ENCODE measurements at regions not wholly inside any gene's neighbourhood (a gene's known extent, or its start where the extent isn't known, plus 50 kb on each side); places are given as distances from the start of the nearest gene placed in this dataset.
"Not testable (repeated sequence)": the region's sequence is repeated elsewhere in the genome, so short reads cannot be mapped to it uniquely, and the experiment has no call there.

DNA sequence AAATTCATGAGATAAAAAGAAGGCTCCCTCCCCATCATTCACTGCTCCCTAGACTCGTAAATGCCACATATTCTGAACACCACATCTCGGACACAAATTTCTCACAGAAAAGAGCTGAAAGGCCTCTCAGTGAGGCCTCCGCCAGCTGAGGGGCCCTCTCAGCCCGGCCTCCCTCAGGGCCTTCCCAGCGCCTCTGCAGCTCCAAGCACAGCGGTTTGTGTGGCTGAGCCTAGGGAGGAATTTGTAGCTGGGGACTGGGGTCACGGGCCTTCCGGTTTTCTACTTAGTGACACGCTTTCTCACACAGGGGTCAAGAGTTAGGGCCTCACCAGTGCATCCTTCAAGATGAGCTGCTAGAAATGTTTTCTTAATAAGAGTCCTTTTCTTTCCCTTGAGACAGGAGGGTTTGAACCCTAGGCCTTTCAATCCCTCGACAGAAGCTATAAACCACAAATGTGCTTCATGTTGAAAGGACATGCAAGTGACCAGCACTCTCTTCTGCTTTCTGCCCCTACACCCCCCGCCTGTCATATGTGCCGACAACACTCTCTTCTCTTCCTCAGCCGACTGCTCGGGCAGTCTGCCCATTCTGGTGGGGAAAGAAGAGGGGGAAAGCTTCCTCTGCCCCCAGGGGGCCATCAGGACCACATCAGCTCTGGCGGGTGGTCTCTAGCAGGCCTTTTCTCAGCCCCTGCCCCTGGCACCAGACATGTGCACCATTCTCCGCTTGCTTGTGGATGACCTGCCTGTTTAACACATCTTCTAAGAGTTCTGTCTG lies 104.9 kb downstream of the CHIC2 start:
- no peak for FAIRE-seq

DNA sequence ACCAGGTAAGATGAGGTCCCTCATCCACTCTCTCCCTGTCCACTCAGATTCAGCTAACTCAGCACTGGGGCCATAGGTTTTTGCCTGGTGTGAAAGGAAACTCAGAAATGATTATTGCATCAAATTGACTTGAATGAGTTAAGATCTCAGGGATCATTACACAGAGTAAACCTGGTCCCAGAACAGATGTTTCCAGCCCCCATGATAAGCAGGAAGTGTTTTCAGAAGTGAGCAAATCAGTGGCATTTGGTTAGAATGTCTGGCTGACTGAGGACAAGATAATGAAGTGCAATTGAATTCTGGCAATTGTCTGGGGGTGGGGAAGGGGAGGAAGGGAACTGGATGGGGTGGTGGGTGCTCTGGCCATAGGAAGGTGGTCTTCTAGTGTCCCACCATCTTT lies 108.0 kb downstream of the CHIC2 start:
- FAIRE-seq = no peak

DNA sequence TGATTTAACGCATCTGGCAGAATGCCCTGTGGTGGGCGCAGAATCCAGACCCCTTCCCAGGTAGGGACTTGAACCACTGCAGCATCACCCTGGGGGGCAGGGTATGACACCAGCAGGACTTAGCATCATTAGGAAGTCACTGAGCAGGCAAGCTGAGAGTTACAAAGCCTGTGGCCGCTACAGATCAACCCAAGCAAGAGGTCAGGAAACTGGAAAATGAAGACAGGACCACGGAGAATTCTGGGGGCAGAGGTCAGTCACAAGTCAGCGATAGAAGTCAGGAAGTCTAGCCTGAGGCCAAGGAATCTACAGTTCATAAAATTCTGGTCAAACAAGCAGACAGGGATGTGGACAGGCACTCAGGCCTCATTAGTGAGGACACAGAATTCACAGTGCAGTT lies 108.4 kb downstream of the CHIC2 start:
- FAIRE-seq = no peak

DNA sequence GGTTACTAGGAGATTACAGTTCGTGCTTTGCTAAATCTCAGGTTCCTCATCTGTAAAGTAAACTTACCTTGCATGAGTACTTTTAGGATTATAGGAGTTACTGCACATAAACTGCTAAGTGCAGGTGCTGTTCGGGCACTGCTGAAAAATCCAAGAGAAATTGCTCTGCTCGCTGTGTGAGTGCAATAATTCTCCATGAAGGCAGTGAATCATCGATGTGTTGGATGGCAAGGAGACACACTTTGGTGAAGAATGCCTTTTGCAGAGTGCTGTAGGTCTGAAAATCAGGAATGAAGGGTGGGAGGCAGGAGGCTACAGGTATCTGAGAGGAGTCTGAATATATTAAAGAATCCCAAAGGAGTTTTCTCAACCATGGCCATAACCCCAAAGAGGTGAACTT lies 113.0 kb downstream of the CHIC2 start:
- FAIRE-seq = no peak

DNA sequence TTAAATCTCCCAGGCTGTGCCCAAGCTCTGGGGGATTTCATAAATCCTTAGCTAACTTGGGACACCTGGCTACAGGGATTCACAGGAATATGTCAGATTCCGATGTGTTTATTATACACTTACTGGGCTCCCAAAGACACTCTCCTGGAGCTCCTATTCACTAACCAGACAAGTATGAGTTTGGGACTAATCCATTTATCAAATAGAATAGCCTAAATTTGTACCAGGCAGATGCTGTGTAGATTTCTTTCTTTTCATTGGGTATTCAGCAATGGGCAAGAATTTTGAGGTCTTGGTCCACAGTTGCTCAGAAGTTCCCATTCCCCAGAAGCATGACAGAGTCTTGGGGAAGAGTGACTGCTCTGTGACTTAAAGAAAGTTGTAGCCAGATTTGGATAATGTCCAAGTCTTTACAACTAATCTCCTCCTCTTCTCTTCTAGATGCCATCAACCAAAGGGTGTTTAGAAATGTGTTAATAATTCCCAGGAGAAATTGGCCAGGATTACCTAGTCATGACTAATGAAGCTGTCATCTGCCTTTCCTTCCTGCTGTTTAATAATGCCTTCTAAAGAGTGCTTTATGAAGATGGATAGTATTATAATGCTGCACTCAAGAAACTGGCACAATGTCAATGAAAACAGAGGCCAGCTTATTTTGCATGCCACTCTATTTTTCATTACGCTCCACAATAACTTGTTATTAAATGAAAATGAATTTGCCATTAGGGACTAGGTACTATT lies 120.9 kb downstream of the CHIC2 start:
- no peak for FAIRE-seq

DNA sequence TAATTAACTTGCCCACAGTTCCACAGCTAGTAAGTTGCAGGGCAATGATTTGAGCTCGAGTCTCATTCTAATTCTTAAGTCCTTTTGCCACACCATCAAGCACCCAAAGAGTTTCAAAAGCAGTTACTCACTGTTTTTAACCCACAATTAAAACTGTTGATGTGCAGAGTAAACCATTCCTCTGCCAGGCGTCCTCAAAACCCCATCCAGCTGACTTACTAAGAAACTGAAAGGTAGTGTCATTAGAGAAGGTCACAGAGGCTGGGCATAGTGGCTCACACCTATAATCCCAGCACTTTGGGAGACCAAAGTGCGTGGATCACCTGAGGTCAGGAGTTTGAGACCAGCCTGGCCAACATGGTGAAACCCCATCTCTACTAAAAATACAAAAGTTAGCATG lies 121.7 kb downstream of the CHIC2 start:
- no peak for FAIRE-seq

DNA sequence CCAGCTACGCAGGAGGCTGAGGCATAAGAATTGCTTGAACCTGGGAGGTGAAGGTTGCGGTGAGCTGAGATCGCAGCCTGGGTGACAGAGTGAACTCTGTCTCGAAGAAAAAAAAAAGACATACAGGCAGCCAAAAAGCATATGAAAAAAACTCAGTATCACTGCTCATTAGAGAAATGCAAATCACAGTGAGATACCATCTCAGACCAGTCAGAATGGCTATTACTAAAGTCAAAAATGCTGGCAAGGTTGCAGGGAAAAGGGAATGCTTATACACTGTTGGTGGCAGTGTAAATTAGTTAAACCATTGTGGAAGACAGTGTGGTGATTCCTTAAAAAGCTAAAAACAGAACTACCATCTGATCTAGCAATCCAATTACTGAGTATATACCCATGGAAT lies 123.1 kb downstream of the CHIC2 start:
- FAIRE-seq = no peak

DNA sequence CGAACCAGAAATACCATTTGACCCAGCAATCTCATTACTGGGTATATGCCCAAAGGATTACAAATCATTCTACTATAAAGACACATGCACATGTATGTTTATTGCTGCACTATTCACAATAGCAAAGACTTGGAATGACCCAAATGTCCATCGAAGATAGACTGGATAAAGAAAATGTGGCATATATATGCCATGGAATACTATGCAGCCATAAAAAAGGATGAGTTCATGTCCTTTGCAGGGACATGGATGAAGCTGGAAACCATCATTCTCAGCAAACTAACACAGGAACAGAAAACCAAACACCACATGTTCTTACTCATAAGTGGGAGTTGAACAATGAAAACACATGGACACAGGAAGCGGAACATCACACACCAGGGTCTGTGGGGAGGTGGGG lies 124.5 kb downstream of the CHIC2 start:
- not testable (repeated sequence) for FAIRE-seq

DNA sequence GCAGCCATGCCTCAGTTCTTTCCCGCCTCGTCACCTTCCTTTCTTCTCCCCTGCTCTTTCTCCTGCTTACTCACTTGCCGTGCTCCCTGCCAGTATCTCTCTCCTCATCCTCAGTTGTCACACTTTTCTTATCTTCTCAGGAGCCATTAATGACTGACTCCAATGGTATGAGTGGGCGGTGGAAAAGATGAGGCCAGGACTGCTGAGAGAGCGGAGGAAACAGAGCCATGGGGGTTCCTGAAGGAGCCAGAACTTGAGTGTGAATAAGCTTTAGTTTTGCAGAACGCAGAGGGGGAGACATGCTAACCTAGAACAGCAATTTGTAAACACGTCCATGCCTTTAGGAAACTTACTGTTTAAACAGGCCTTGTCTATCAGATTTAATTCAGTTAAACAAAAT lies 126.5 kb downstream of the CHIC2 start:
- FAIRE-seq = no peak

DNA sequence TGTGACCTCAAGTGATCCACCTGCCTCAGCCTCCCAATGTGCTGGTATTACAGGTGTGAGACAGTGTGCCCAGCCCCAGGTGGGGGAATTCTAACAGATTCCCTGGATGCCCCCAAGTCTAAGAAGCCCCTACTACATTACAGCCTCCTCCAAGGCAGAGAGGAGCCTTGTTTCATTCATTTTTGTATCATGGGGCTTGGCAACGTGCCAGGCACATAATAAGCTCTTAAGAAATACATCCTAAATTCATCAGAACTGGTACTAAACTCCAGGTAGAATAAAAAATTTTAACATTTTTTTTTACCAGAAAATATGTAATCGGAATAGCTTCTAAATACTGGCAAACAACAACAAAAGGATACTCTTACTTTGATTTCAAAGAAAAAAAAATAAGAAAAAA lies 127.1 kb downstream of the CHIC2 start:
- FAIRE-seq = no peak

DNA sequence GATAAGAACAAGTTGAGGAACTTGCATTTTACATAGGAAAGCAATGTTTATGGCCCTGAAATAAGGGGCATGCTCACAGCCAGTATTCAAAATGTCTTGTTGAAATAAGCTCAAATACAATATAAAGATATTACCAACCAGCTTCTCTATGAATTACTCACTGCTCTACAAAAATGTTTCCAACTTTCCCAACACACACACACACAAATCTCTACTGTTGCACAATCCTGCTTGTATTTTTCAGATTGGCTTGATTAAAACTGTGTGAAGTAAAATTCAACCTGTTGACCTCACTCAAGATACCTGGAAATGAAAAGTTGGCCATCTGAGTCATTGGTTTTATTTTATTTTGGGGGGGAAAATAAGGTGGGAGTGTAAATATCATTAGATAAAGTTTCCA lies 128.6 kb downstream of the CHIC2 start:
- FAIRE-seq = no peak

DNA sequence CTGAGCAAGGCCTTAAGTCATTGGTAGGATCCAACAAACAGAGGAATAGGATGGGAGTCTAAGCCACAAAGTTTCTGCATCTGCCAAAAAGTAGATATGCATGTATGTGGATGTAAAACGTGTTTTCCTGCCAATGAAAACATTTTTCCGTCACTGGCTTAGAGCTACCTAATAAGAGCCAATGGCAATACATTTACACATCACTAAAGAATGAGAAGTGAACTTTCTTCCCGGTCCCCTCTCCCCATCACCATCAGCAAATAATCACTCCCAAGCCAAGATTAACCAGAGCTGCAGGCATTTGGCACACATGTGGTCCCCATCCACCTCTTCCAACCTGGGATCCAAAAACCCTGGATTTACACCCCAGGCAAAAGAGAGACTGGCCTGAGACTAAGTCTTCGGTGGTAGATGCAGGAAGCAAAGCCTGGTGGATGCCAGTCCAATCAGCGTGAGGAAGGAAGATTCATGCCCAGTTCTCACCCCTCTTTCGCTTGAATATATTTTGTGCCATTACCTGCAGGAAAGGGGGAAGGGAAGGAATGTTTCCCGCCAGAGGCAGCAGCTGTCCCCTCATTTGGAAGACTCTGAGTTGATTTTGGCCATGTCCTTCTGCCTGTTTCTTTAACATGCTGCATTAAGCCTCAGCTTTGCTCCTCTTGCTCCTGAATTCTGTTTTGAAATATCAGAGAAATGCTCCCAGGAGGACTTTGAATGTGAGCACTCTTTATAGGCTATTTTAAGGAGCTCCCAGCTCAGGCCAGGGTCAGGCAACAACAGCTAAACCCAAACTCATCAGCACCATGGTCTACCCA lies 131.4 kb downstream of the CHIC2 start:
- FAIRE-seq = no peak

DNA sequence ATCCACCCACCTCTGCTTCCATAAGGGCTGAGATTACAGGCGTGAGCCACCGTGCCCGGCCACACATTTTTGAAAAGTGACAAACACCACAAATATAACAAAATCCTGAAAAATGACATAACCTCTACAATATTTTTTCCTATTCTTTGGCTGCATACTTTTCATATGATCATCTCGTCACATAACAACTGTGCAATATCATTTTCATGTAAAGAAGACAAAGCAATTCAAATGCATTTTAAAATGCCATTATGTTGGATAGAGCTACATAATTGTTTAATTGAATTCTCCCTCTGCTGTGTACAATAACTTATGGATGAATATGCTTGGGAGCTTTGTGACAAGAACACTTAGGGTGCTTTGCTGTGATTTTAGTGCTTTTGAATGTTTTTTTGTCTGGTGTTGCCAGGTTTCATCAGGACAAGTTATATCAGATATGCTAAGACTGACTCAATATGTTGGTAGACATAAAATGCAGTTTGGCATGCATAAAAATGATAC lies 132.9 kb downstream of the CHIC2 start:
- no peak for FAIRE-seq

DNA sequence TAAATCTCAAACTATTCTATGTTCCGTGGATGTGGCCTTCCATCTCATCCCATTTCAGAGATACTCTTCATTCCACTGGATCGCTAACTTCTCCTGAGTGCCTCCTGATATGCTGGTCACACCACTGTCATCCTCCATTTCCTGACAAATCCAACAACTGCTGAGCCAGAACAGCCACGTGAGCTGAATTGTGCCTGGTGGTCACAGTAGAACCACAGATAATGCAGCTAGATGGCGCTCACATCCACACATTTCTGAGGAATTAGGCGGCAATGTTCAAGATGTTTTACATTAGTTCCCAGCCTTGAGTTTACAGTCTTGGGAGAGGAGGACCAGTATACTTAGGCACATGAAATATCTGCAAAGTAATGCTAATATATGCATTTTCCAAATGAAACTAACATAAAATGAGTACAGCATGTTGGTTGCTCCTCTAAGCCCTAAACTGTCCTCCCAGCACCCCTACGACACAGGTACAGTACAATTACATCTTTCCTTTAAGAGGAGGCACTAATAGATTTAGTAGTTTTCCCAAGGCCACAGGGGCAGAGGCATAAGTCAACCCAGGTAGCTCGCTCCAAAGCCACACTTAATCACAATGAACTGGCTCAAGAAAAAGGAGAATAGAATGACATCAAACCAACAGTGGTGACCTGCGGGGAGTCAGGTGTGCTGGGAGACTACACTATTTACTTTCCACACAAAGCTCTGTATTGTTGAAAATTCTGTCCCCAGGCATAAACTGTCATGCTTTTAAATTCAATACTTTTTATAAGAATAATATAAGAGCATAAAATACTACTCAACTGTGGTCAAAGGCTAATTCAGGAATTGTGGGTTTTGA lies 134.2 kb downstream of the CHIC2 start:
- FAIRE-seq = peak; percentile 95

DNA sequence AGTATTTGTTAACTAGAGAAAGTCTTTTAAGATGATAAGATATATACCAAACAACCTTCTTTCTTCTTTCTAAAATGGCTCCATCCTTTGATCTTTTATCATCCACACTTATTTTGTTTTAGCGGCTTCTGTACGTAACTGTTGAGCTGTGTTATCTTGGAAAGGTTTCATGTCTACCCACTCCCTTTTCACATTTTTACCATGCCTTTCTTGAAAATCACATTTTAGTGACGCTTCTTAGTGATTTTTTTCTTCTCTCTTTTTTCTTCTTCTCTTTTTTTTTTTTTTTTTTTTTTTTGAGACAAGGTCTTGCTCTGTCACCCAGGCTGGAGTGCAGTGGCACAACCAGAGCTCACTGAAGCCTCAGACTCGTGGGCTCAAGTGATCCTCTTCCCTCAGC lies 135.1 kb downstream of the CHIC2 start:
- no peak for FAIRE-seq

DNA sequence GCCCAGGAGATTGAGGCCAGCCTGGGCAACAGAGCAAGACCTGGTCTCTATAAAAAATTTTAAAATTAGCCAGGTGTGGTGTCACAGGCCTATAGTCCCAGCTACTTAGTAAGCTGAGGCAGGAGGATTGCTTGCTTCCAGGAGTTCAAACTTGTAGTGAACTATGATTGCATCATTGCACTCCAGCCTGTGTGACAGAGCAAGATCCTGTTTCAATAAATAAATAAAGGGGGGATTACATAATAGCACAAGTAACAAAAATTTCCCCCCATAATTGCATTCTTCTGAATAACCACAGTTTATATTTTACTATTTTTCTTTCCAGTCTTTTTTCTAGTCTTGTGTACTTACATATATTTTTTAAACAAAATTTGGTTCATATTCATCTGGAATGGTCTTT lies 135.6 kb downstream of the CHIC2 start:
- no peak for FAIRE-seq

DNA sequence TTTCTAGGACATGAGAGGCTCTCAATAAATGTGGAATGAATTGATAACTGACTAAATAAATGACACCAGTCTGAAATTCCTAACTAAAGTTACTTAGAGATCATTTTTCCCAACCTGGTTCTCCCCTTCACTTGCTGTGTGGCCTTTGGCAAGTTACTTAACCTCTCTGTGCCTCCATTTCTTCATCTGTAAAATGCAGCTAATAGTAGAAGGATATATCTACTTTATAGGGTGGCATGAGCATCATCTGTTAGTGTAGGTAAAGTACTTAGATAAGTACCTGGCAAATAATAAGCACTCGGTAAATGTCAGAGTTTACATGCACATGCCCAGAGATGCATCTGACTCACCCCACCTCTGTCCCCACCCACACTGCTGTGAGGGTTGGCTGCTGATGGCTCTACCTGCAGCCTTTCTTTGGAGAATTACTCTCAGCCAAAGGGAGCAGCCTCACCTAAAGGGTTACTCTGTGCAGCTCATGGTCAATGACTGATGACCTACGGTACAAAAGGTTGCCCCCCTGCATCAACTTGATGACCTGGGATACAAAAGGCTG lies 139.3 kb downstream of the CHIC2 start:
- FAIRE-seq = no peak

DNA sequence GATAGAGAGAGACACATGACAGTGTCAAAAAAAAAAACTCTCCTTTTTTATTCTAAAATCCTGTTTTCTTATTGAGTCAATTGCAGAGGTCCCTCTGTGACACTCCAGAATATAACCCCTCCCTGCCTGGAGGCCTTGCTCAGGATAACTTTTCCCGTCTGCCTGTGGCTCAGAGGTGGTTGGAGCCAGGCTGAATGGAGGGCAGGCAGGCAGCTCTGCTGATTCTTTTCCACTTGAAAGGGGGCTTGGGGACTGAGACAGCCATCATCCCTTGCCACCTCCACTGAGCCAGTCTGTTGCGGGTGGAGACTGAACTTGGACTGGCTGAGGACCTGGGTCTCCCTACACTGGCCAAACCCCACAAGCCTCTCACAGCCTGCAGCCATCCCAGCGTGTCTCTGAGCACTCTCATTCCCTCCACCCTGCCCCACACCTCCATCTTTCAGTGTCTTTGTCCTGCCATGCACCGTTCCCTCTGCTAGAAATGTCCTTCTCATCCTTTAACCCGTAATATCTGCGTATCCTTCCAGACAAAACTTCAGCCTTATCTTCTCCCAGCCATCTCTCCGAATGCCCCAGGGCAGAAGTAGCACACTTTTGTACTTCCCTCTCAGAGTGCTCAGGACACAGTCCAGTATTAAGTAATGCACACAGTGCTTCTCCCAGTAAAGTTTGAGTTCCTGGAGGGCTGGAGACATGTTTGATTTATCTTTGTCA lies 139.9 kb downstream of the CHIC2 start:
- no peak for FAIRE-seq

DNA sequence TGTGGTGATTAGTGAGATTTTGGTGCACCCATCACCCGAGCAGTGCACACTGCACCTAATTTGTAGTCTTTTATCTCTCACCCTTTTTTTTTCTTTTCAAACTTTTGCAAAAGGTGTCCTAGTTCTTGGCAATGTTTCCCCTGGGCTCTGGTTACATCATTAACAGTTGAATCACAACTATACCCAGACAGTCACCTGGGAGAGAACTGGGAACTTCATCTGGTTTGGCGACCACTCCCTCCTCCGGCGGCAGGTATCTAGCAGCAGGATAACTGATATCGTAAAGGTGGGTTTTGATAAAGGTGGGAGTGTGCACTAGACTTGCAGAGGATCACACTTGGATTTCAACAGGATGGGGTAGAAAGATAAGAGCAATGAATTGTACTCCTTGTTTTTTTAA lies 140.5 kb downstream of the CHIC2 start:
- FAIRE-seq = no peak

DNA sequence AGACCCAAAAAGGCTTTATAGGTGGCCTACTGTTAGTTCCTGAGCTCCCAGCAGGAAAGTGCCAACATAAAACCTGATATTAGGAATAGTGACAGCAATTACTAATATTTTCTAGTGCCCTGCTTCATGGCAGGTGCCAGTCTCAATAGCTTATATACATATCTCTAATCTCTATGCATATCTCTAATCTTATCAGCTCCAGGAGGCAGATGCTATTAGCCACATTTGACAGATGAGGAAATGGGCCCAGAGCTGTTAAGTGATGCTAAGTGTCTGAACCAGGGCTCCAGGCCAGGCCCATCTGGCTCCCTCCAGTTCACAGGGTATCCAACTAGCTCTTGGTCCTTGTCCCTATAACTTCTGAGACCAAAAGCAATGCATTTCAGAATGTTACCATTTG lies 142.5 kb downstream of the CHIC2 start:
- FAIRE-seq = no peak

DNA sequence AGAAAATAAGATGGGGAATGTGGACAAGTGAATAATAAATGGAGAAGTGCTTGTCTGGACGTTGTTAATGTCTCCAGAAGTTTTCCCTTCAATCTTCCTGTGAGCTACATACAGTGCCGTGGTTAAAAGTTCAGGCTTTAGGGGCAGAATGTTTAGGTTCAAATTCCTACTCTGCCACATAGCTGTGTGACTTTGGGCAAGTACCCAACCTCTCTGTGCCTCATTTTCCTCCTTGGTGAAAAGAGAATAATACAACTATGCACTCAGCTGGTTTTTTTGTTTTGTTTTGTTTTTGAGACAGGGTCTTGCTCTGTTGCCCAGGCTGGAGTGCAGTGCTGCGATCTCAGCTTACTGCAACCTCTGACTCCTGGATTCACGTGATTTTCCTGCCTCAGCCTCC lies 143.5 kb downstream of the CHIC2 start:
- no peak for FAIRE-seq

DNA sequence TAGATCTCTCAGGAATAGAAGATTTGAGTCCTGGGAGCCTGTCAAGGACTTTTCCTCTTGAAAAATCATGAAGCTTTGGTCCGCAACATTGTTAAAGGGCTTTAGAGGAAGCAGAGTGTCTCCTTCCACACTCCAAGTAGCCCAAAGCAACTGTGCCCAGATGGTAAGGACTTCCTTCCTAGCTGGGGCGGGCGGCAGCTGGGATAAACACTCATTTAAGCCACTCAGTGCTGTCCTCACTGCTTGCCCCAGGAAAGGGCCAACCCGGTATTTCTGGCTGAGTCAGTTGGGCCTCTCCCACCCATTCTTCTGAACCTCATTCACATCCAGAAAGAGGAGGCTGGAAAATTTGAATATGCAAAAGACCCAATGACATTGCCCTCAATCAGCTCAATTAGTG lies 144.3 kb downstream of the CHIC2 start:
- no peak for FAIRE-seq

All from A204.1 (cell line).